22Rv1 (cell line): ENCODE measurements at regions not wholly inside any gene's neighbourhood (a gene's known extent, or its start where the extent isn't known, plus 50 kb on each side); places are given as distances from the start of the nearest gene placed in this dataset.

Experiments
- H3K27ac ChIP-seq: fragments of 450-650 bp; 2 replicates; pipeline ENCODE4 v1.5.1; 2017
- CTCF ChIP-seq: fragments of 450-650 bp; IDR thresholded peaks from 2 replicates; pipeline ENCODE4 v1.5.1; 2017; ENCODE audit warnings: mild to moderate bottlenecking
- ZFX ChIP-seq: fragments of 450-650 bp; IDR thresholded peaks from 2 replicates; pipeline ENCODE4 v1.6.1; 2017; ENCODE audit warnings: antibody characterized with exemption, borderline replicate concordance

DNA sequence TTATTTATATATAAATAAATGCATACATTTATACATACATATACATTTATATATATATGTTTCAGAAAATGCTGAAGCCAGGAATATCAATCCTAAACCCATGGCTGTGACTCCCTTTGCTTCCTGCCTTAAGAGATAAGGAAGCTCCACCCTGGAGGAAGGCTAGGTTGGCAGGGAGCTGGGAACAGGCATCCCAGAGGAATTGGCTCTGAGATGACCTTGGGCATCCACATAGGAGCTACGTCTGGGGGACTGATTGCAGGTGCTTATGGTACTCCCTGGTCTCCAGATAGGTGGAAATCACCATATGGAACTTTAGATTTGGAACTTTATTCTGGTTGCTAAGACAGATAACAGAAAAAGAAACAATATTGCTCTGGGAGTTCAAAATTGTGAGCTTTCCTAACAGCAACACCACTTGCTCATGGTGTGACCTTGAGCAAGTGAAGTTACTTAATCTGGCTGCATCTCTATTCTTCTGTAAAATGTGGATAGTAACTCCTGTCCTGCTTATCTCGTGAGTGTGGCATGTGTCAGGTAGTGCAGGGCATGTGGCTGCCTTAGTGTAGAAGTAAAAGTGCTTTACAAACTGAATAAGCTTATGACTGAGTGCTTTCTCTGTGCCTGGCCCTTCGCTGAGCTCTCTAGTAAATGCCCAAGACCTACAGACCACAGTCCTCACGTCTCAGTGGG is 341.0 kb downstream of the MEIS1 start:
- no peak overlapping the region for H3K27ac ChIP-seq
- TF ChIP-seq ZFX (no peak), CTCF (no peak)

DNA sequence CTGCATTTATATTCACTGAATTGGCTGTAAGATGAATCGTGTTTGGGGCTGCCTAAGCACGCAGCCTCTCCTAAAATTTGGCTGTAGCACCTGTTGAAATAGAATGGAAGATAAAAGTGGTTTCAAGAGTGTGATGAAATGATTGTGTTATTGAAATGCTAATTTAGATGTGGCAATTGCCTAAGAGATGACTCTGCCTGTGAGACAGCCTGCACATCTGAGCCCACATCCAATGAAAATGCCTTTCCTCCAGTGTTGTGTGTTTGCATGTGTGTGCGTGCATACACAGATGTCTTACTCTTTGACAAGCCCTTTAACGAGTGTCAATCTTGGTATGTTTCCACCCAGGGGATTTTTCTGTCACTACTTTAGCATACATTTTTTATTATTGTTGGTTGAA is 346.9 kb downstream of the MEIS1 start:
- no peak overlapping the region for H3K27ac ChIP-seq
- TF ChIP-seq CTCF (no peak), ZFX (no peak)

GRCh38 chr2:66782780-66783361 is 347.9 kb downstream of the MEIS1 start:
- TF ChIP-seq CTCF (no peak), ZFX (no peak)
- no peak overlapping the region for H3K27ac ChIP-seq

DNA sequence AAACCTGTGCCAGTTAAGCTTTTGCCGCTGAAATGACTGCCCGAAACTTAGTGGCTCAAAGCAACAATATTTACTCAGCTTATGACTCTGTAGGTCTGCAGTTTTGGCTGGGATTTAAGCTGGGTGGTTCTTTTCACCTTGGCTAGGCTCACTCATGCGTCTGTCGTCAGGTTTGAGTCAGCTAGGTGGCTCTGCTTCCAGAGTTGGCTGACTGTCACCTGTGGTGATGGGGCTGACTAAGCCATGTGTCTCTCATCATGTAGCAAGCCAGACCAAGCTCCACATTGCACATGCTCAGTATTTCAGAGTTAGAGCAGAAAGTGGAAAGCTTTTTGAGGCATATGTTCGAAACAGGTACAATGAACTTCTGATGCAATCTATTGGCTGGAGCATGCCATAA is 354.8 kb downstream of the MEIS1 start:
- TF ChIP-seq ZFX (no peak), CTCF (no peak)
- H3K27ac ChIP-seq, result no peak overlapping the region

GRCh38 chr2:66790651-66791181 is 355.8 kb downstream of the MEIS1 start:
- TF ChIP-seq CTCF (no peak), ZFX (no peak)
- H3K27ac ChIP-seq, result no peak overlapping the region

- no peak overlapping the region for H3K27ac ChIP-seq
- TF ChIP-seq CTCF, result no peak
- no peak for TF ChIP-seq ZFX
Measured at GRCh38 chr2:66794070-66794469, 359.1 kb downstream of the MEIS1 start.

- no peak for TF ChIP-seq CTCF
- TF ChIP-seq ZFX, result no peak
- no peak overlapping the region for H3K27ac ChIP-seq
Measured at GRCh38 chr2:66794551-66794950, 359.6 kb downstream of the MEIS1 start.
